ENCODE measurements at regions not wholly inside any gene's neighbourhood (a gene's known extent, or its start where the extent isn't known, plus 50 kb on each side); places are given as distances from the start of the nearest gene placed in this dataset.

GRCh38 chr3:167166012-167166411 is 214.1 kb downstream of the ZBBX start:
- TF ChIP-seq POLR2AphosphoS5 (IDR thresholded peaks at IDR 0.05; ENCODE audit: low read depth, low read length) (no peak), TAF1 (IDR thresholded peaks at IDR 0.05; ENCODE audit: low read depth, low read length) (no peak)
